ENCODE measurements at regions not wholly inside any gene's neighbourhood (a gene's known extent, or its start where the extent isn't known, plus 50 kb on each side); places are given as distances from the start of the nearest gene placed in this dataset.

DNA sequence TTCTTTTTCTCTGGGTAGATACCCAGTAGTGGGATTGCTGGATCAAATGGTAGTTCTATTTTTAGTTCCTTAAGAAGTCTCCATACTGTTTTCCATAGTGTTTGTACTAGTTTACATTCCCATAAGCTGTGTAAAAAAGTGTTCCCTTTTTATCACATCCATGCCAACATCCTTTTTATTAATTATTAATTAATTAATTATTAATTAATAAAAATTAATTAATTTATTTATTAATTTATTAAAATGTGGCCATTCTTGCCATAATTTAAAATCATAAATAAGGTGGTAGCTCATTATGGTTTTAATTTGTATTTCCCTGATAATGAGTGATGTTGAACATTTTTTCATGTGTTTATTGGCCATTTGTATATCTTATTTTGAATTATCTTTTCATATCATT is 173.9 kb upstream of the FOXN2 start:
- DNase-seq (ENCODE audit: low read depth), result no peak

DNA sequence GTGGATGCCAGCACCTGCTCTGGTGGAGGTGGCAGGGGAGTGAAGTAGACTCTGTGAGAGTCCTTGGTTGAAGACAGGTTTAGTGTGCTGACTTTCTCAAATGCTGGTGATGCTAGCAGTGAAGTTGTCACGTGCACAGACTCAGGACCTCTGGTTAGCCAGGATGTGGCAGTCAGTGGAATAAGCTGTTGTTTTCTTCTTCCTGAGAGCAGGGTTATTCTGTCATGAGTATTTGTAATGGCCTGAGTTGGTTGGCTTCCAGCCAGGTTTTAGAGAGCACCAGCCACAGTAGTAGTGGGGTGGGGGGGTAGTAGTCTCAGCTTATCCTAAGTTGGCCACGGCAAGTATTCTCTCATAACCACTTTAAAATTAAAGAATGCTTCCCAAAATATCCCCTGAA is 169.7 kb upstream of the FOXN2 start:
- DNase-seq (ENCODE audit: low read depth), result no peak

DNA sequence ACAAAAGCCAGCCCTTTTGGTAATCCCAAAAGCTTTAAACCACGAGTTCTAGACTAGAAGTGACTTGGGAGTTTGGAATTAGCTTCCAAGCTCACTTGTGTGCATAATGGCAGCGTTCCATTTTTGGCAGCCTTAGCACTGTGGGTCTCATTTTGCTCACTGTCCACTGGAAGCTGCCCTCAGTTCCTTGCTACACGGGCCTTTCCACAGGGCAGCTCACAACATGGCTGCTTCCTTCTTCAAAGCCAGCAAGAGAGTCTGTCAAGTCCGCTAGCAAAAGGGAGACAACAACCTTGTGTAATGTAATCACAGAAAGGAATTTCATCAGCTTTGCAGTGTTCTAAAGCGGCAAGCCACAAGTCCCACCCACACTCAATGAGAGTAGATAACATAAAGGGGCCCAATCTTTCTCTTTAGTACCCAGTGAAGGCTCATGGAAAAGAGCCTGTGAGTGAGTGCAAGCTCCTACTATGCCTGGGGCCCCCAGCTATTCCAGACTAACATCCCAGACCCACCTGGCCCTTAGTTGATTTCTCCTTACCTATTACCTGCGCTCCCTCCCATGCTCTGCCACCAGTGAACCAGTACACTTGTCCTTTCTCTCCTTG is 168.5 kb upstream of the FOXN2 start:
- no peak for DNase-seq (ENCODE audit: low read depth)

- no peak for DNase-seq (ENCODE audit: low read depth)
These were observed 167.9 kb upstream of the FOXN2 start for GRCh38 chr2:48146552-48146951.

DNA sequence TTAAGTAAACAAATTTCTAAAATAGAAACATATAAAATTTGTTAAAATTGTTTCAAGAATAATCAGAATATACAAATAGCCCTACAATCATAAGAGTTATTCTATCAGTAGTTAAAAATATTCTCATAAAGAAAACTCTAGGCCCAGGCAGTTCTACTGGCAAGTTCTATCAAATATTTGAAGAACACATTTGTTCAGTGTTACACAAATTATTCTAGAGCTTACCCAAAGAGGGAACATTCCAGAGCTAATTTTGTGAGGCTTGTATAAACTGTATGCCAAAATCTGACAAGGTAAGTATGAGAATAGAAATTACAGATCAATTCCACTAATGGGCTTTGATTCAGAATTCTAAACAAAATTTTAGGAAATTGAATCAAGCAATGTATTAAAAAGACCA is 166.8 kb upstream of the FOXN2 start:
- DNase-seq (ENCODE audit: low read depth), result no peak

DNA sequence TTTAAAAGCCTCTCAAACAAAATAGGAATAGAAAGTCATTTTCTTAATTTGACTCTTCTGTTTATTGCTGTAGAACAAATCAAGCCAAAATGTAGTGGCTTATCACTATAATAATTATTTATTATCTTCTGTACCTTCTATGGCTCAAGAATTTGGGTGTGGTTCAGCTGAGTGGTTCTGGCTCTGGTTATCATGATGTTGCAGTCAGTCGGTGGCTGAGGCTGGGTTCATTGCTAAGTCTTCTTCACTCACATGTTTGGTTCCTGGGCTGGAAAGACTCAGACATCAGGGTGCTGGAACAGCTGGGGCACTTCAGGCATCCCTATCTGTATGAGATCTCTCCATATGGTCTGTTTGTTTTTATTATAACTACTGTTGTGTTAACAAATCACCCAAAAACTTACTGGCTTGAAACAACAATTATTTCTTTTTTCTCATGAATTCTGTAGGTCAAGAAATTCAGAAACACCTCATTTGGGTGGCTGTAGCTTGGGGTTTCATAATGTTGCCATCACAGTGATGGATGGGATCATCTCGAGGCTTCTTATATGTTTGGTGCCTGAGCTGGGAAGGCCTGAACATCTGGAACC is 165.5 kb upstream of the FOXN2 start:
- no peak for DNase-seq (ENCODE audit: low read depth)

GRCh38 chr2:48157150-48157549 is 157.3 kb upstream of the FOXN2 start:
- no peak for DNase-seq (ENCODE audit: low read depth)

GRCh38 chr2:48161628-48162027 is 152.9 kb upstream of the FOXN2 start:
- DNase-seq (ENCODE audit: low read depth), result no peak

DNA sequence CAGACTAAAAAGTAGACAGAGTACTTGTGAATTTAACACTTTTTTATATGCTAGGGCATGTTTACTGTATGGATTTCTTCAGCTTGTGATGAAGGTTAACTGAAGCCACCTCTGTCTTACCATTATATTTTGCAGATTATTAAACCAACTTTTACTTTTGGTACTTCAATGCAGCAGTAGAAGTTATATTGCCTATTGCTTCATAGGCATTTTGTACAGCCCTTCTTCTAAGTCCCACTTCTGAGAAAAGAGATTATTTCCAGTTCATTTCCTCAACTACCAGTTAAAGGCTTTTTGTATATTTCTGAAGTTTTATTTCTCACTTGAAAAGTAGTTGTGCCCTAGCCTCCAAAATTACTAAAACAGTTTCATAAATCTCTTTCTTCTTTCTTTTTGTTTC is 151.7 kb upstream of the FOXN2 start:
- DNase-seq (ENCODE audit: low read depth), result no peak

- DNase-seq (ENCODE audit: low read depth), result no peak
These were observed 149.3 kb upstream of the FOXN2 start for GRCh38 chr2:48165070-48165753.

DNA sequence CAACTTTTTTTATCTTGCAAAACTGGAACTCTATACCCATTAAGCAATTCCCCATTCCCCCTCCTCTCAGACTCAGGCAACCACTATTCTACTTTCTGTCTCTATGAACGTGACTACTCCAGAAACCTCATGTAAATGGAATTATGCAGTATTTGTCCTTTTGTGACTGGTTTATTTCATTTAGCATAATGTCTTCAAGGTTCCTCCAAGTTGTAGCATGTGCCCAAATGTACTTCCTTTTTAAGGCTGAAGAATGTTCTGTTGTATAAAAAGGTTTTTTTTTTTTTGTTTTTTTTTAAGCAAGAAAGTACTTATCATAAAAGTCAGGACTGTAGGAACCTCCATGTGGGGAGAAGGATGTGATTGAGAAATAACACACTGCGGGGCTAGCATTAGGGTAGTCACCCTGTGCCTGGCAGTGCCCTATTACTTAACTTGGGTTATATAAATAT is 145.3 kb upstream of the FOXN2 start:
- no peak for DNase-seq (ENCODE audit: low read depth)

GRCh38 chr2:48170281-48170680 is 144.2 kb upstream of the FOXN2 start:
- no peak for DNase-seq (ENCODE audit: low read depth)

DNA sequence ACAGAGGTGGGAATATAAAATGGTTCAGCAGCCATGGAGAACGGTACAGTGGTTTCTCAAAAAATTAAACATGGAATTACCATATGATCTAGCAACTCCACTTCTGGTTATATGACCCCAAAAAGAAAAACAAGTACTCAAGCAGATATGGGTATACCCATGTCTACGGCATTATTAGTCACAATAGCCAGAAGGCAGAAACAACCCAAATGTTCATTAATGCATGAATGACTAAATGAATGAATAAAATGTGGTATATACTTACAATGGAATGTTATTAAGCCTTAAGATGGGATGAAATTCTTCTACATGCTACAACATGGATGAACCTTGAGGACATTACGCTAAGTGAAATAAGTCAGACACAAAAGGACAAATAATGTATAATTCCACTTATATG is 141.3 kb upstream of the FOXN2 start:
- DNase-seq (ENCODE audit: low read depth), result no peak

DNA sequence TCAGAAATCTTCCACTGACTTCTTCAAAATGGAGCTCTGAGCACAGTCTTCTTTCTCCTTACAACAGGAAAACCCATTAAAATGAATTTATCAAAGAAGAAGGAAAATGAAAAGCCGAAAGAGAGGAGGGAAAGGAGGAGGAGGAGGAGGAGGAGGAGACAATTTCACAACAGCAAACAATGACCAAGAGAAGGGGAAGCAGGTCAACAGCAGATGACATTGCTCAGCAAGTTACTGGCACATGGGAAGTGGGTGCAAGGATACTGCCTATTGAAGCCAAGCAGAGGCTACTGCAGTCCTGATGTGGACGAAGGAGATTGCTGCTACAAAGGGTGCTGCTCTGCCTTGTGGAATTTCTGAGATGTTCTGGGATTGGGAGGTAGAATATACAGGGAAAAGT is 140.0 kb upstream of the FOXN2 start:
- no peak for DNase-seq (ENCODE audit: low read depth)

DNA sequence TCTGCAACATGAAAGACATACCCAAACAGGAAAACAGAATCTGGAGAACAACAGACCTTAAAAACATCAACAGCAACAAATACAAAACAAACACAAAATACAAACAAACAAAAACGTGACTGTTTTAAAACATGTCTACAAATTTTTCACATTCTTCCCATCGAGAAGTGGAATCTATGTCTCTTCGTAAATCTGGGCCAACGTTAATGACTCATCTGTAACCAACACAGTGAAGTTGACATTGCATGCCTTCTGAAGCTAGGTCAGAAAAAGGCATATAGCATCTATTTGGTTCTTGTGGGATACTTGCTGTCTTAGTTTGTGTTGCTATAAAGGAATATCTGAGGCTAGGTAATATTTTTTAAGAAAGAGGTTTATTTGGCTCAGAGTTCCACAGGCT is 139.2 kb upstream of the FOXN2 start:
- DNase-seq (ENCODE audit: low read depth), result no peak

- DNase-seq (ENCODE audit: low read depth), result no peak
These were observed 138.8 kb upstream of the FOXN2 start for GRCh38 chr2:48175656-48176055.

DNA sequence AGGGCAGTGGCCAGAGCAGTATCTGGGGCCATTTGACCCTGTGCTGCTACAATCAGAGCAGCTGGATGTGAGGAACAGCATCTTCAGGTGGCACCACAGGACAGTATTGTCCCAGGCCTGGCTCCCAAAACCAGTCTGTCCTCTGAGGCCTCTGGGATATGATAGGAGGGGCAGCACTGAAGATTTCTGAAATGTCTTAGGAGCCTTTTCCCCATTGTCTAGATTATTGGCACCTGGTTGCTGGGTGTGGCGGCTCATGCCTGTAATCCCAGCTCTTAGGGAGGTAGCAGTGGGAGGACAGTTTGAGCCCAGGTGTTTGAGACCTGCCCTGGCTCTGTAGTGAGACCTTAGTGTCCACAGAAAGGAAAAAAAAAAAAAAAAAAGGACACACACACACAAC is 137.6 kb upstream of the FOXN2 start:
- DNase-seq (ENCODE audit: low read depth), result no peak

DNA sequence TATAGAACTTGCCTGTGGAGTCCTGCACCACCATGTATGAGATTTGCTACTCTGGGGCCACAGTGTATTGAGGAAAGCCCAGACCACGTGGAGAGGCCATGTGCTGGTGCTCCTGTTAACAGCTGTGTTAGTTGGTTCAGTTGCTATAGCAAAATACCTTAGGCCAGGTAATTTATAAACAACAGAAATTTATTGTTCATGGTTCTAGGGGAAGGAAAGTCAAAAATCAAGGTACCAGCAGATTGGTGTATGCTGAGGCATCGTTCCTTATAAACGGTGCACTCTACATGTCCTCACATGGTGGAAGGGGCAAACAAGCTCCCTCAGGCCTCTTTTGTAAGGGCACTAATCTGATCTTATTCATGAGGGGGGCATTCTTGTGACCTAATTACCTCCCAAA is 135.9 kb upstream of the FOXN2 start:
- no peak for DNase-seq (ENCODE audit: low read depth)

DNA sequence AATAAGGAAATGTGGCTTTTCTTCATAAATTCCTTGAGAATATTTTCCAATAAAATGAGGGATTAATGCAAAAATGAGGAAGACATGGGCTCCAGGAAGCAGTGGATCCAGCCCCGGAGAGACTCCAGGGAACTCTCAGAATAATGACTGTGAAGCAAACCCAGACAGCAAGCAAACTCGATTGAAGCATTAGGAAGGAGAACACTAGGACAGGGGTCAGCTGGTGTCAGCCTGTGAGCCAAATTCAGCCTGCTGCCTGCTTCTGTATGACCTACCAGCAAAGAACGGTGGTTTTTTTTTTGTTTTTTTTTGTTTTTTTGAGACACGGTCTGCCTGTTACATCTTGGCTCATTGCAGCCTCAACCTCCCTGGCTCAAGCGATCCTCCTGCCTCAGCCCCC is 133.9 kb upstream of the FOXN2 start:
- no peak for DNase-seq (ENCODE audit: low read depth)

DNA sequence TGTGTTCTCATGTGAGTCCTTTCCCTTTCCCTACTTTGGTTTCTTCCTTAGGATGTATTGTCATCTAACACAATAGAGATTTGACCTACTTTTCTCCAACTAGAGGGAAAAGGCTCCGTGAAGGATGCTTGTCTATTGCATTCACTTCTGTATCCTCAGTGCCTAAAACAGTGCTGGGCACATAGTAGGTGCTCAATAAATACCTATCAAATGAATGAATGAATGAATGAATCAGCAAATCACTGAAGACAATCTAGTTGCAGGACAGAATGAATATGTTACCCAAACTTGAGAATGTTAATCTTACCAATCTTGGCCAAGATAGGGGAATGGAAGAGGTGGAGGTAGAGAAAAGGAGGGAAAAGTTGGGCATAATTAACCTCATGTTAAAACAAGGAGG is 131.2 kb upstream of the FOXN2 start:
- DNase-seq (ENCODE audit: low read depth), result no peak

DNA sequence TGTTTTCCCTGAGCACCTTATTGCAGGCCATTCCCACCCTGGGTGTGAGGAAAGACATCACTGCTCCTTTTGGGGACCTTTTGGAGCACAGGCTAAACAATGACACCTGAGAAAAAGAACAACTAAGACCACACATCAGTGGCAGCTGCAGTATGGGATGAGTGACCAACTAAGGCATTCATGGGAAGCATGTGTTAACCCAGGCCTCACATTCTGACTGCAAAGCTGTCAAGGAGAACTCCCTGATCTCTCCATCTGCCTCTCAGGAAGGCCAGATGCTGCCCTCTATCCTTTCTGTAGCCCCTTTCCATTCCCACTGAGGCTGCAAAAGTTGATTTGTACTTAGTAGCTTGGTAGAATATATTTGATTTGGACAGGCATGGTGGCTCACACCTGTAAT is 130.5 kb upstream of the FOXN2 start:
- no peak for DNase-seq (ENCODE audit: low read depth)

GRCh38 chr2:48187503-48187902 is 127.0 kb upstream of the FOXN2 start:
- DNase-seq (ENCODE audit: low read depth), result no peak

DNA sequence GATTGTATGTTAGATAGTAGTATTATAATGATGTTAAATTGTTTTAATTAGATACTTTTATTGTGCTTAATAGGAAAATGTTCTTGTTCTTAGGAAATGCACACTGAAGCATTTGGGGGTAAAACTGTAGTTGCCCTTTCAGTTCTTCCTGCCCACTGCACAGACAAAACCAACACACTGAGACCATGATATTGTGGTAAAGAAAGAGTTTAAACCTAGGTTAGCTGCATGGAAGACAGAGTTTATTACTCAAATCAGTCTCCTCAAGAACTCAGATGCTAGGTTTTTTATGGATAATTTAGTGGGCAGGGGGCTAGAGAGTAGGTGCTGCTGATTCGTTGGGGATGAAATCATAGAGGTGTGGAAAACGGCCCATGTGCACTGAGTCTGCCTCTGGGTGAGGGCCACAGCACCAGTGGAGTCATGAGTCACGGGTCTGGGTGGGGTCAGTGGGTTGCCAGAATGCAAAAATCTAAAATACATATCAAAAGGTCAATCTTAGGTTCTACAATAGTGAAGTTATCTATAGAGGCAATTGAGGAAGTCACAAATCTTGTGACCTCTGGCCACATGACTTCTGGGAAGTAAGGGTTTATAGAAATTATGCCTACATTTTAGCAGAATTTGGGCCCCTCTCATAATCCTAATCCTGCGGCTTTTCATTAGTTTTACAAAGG is 124.8 kb upstream of the FOXN2 start:
- no peak for DNase-seq (ENCODE audit: low read depth)
